ENCODE measurements at regions not wholly inside any gene's neighbourhood (a gene's known extent, or its start where the extent isn't known, plus 50 kb on each side); places are given as distances from the start of the nearest gene placed in this dataset.

DNA sequence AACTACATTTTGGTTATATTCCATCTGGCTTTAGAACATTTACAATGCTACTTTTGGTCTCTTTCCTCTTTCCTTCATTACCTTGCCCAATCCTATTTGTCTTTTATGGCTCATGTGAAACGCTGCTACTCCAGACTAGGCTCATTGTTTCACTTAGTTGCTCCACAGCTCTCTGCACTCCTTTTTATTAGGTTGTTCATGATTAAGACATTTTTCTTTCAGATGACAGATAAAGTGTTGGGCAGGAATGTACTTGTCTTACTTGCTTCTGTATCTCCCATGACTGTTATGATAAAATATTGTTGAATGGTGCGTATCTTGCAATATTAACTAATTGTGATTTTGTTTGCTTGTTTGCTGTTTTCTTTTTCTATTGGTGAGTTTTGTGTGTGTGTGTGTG, 1532.3 kb downstream of the KCNT2 start:
- Histone ChIP-seq H3K9me3 (ENCODE audit: low read depth) (no peaks in the 10 kb centered on the region), H3K27me3 (no peaks in the 10 kb centered on the region), H3K4me3 (no peak overlapping the region), H3K79me2 (no peaks in the 10 kb centered on the region), H3K4me2 (no peak overlapping the region), H3K36me3 (replicated peaks; ENCODE audit: insufficient read depth, low read depth) (no peaks in the 10 kb centered on the region), H3K4me1 (ENCODE audit: insufficient read depth) (no peaks in the 10 kb centered on the region), H3K9me2 (replicated peaks; ENCODE audit: insufficient read depth) (no peaks in the 10 kb centered on the region), H3K27ac (no peak overlapping the region), H4K20me1 (ENCODE audit: insufficient read depth, poor library complexity, severe bottlenecking) (no peaks in the 10 kb centered on the region), H2AFZ (no peak overlapping the region)
- 88% methylated on average over 2 of the region's 2 CpGs for WGBS (ENCODE audit: low lambda C conversion rate, missing lambda C conversion rate)
- no peak for DNase-seq (ENCODE audit: low spot score)
- TF ChIP-seq EZH2 (IDR thresholded peaks at IDR 0.05; ENCODE audit: borderline replicate concordance) (no peak), EZH2phosphoT487 (IDR thresholded peaks at IDR 0.05; ENCODE audit: low read depth, severe bottlenecking, unreplicated experiment) (no peak)
- TF ChIP-seq, protein P1, sequence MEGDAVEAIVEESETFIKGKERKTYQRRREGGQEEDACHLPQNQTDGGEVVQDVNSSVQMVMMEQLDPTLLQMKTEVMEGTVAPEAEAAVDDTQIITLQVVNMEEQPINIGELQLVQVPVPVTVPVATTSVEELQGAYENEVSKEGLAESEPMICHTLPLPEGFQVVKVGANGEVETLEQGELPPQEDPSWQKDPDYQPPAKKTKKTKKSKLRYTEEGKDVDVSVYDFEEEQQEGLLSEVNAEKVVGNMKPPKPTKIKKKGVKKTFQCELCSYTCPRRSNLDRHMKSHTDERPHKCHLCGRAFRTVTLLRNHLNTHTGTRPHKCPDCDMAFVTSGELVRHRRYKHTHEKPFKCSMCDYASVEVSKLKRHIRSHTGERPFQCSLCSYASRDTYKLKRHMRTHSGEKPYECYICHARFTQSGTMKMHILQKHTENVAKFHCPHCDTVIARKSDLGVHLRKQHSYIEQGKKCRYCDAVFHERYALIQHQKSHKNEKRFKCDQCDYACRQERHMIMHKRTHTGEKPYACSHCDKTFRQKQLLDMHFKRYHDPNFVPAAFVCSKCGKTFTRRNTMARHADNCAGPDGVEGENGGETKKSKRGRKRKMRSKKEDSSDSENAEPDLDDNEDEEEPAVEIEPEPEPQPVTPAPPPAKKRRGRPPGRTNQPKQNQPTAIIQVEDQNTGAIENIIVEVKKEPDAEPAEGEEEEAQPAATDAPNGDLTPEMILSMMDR (IDR thresholded peaks at IDR 0.05; ENCODE audit: poor library complexity), result no peak

GRCh38 chr1:195071461-195071860, 1536.8 kb downstream of the KCNT2 start:
- 71% methylated on average over 6 of the region's 6 CpGs for WGBS (ENCODE audit: low lambda C conversion rate, missing lambda C conversion rate)
- Histone ChIP-seq H3K36me3 (replicated peaks; ENCODE audit: insufficient read depth, low read depth) (no peaks in the 10 kb centered on the region), H3K4me3 (no peak overlapping the region), H4K20me1 (ENCODE audit: insufficient read depth, poor library complexity, severe bottlenecking) (no peaks in the 10 kb centered on the region), H2AFZ (no peak overlapping the region), H3K79me2 (no peaks in the 10 kb centered on the region), H3K9me3 (ENCODE audit: low read depth) (no peaks in the 10 kb centered on the region), H3K4me2 (no peak overlapping the region), H3K27ac (no peak overlapping the region), H3K9me2 (replicated peaks; ENCODE audit: insufficient read depth) (no peaks in the 10 kb centered on the region), H3K27me3 (no peaks in the 10 kb centered on the region), H3K4me1 (ENCODE audit: insufficient read depth) (no peaks in the 10 kb centered on the region)
- DNase-seq (ENCODE audit: low spot score), result no peak
- no peak for TF ChIP-seq EZH2 (IDR thresholded peaks at IDR 0.05; ENCODE audit: borderline replicate concordance)
- TF ChIP-seq, protein P1 (IDR thresholded peaks at IDR 0.05; ENCODE audit: poor library complexity), result no peak
- TF ChIP-seq EZH2phosphoT487 (IDR thresholded peaks at IDR 0.05; ENCODE audit: low read depth, severe bottlenecking, unreplicated experiment), result no peak

DNA sequence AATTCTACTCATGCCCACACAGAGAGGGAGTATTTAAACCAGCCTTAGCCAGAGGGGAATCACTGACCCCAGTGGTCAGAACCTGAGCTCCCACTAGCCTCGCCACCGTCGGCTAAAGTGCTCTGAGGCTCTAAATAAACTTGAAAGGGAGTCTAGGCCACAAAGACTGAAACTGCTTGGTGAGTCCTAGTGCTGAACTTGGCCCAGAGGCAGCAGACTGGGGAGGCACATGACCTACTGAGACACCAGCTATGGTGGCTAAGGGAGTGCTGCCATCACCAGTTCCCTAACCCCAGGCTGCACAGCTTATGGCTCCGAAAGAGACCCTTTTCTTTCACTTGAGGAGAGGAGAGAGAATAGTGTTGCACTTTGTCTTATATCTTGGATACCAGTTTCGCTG, 1542.8 kb downstream of the KCNT2 start:
- Histone ChIP-seq H3K4me2 (no peak overlapping the region), H4K20me1 (ENCODE audit: insufficient read depth, poor library complexity, severe bottlenecking) (no peaks in the 10 kb centered on the region), H3K27ac (no peak overlapping the region), H3K36me3 (replicated peaks; ENCODE audit: insufficient read depth, low read depth) (no peaks in the 10 kb centered on the region), H3K9me2 (replicated peaks; ENCODE audit: insufficient read depth) (no peaks in the 10 kb centered on the region), H3K4me1 (ENCODE audit: insufficient read depth) (no peaks in the 10 kb centered on the region), H3K27me3 (no peaks in the 10 kb centered on the region), H3K9me3 (ENCODE audit: low read depth) (no peaks in the 10 kb centered on the region), H3K4me3 (no peak overlapping the region), H3K79me2 (no peaks in the 10 kb centered on the region), H2AFZ (no peak overlapping the region)
- TF ChIP-seq, protein P1 (IDR thresholded peaks at IDR 0.05; ENCODE audit: poor library complexity), result no peak
- TF ChIP-seq EZH2phosphoT487 (IDR thresholded peaks at IDR 0.05; ENCODE audit: low read depth, severe bottlenecking, unreplicated experiment), result no peak
- TF ChIP-seq EZH2 (IDR thresholded peaks at IDR 0.05; ENCODE audit: borderline replicate concordance), result no peak
- no peak for DNase-seq (ENCODE audit: low spot score)
- WGBS (ENCODE audit: low lambda C conversion rate, missing lambda C conversion rate), result 95% methylated on average over 5 of the region's 5 CpGs

DNA sequence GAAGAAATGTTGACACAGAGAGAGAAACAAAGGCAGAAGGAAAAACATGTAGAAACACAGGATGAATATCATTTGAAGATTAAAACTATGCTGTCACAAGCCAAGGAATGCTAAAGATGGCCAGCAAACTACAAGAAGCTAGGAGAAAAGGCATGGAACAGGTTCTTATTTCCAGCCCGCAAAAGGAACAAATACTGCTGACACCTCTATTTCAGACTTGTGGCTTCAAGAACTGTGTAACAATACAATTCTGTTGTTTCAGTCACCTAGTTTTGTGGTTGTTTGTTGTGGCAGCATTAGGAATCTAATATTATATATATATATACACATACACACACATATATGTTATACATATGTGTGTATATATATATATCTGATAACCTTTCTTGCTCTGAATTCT, 1543.9 kb downstream of the KCNT2 start:
- WGBS (ENCODE audit: low lambda C conversion rate, missing lambda C conversion rate), result 97% methylated on average over 1 of the region's 1 CpG
- no peak for DNase-seq (ENCODE audit: low spot score)
- Histone ChIP-seq H3K36me3 (replicated peaks; ENCODE audit: insufficient read depth, low read depth) (no peaks in the 10 kb centered on the region), H3K27me3 (no peaks in the 10 kb centered on the region), H2AFZ (no peak overlapping the region), H3K4me2 (no peak overlapping the region), H3K4me1 (ENCODE audit: insufficient read depth) (no peaks in the 10 kb centered on the region), H3K9me2 (replicated peaks; ENCODE audit: insufficient read depth) (no peaks in the 10 kb centered on the region), H3K79me2 (no peaks in the 10 kb centered on the region), H4K20me1 (ENCODE audit: insufficient read depth, poor library complexity, severe bottlenecking) (no peaks in the 10 kb centered on the region), H3K4me3 (no peak overlapping the region), H3K27ac (no peak overlapping the region), H3K9me3 (ENCODE audit: low read depth) (no peaks in the 10 kb centered on the region)
- TF ChIP-seq EZH2phosphoT487 (IDR thresholded peaks at IDR 0.05; ENCODE audit: low read depth, severe bottlenecking, unreplicated experiment) (no peak), EZH2 (IDR thresholded peaks at IDR 0.05; ENCODE audit: borderline replicate concordance) (no peak)
- TF ChIP-seq, protein P1 (IDR thresholded peaks at IDR 0.05; ENCODE audit: poor library complexity), result no peak
